C1 segment of cervical spinal cord (tissue), 14 donors: ENCODE measurements at regions not wholly inside any gene's neighbourhood (a gene's known extent, or its start where the extent isn't known, plus 50 kb on each side); places are given as distances from the start of the nearest gene placed in this dataset.
A peak's percentile ranks its signal among the peaks of the same experiment; 100 is the strongest.

Experiments used
- DNase-seq, 14 donors: peaks; one replicate each; lab custom pipeline; 2025; lab: John Stamatoyannopoulos, UW

DNA sequence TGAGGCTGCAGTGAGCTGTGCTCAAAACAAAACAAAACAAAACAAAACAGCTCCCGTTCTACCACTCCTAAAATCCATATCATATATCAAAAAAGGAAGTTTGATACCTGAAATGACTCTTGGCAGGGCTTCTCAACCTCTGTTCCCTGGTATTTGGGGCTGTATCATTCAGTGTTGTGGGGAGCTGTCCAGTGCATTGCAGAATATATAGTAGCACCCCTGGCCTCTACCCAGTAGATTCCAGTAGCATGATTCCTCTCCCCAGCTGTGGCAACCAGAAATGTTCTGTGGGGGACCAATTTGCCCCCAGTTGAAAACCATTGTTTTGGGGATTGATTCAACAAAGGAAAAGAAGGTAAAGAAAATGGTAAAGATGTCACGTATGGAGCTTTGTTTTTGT is 238.9 kb downstream of the PRL start:
- no peak for DNase-seq

GRCh38 chr6:22059126-22059525 is 237.7 kb downstream of the PRL start:
- DNase-seq: no peak

DNA sequence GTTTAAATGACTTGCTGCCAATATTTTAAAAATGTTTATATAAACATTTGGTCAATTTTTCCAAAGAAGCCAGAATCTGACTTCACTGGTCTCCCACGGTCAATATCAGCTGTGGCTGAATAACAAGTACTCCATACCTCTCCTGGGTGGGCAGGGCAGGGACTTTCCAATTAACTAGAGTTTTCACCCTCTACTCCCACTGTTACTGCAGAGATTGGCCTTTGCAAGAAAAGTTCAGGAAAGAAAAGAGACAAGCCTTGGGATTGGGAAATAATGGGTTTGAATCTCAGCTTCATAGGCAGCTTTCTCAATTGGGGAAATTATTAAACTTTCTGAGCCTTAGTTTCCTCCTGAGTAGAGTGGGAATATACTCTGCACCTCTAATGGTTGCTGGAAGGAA is 236.9 kb downstream of the PRL start:
- no peak for DNase-seq

- peak in 9 of 14 donors; percentile 8 to 46 (median 23) for DNase-seq
Observed at GRCh38 chr6:22062807-22063408, 233.9 kb downstream of the PRL start.

DNA sequence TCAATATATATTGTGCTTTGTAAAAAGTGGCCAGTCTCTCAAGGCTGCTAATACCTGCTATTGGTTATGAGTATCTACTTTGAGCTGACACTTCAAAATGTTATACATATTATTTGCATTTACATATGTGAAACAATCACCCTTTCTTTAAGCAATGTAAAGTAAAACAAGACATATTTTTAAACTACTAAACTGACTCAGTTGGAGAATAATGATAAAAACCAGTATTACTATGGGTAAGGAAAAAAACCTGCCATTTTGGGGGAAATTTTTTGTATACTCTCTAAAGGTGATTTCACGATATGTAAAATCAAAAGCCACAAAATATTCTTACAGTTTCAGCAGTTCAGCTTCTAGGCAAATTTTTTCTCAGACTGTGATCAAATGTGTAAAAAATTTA is 232.3 kb downstream of the PRL start:
- DNase-seq: no peak

- DNase-seq: no peak
Observed at GRCh38 chr6:22067122-22067521, 229.7 kb downstream of the PRL start.

- no peak for DNase-seq
Observed at GRCh38 chr6:22067671-22068070, 229.2 kb downstream of the PRL start.

GRCh38 chr6:22068561-22069305 is 228.1 kb downstream of the PRL start:
- DNase-seq: no peak

GRCh38 chr6:22069306-22069800 is 227.5 kb downstream of the PRL start:
- DNase-seq: no peak

GRCh38 chr6:22071270-22072041 is 225.4 kb downstream of the PRL start:
- DNase-seq: peak in 9 of 14 donors; percentile 1 to 36 (median 11)

- DNase-seq: no peak
Observed at GRCh38 chr6:22072949-22073348, 223.9 kb downstream of the PRL start.

- DNase-seq: no peak
Observed at GRCh38 chr6:22073516-22074198, 223.2 kb downstream of the PRL start.

DNA sequence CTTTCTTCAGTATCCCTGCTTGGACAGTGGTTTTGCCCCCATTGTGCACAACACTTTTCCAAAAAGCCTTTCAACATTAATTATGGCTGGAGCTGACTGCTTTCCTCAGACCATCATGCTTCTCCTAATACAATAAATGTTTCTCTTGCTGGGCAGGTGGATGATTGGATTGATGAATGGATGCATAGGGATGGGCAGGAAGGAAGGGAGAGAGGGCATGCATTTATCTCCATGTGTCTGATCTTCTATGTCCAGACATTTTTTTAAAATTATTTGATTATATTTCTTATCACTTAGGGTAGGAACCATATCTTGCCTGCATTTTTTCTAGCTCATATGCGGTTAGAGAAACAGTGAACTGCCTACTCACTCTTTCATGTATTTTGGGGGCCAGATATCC is 218.5 kb downstream of the PRL start:
- no peak for DNase-seq

DNA sequence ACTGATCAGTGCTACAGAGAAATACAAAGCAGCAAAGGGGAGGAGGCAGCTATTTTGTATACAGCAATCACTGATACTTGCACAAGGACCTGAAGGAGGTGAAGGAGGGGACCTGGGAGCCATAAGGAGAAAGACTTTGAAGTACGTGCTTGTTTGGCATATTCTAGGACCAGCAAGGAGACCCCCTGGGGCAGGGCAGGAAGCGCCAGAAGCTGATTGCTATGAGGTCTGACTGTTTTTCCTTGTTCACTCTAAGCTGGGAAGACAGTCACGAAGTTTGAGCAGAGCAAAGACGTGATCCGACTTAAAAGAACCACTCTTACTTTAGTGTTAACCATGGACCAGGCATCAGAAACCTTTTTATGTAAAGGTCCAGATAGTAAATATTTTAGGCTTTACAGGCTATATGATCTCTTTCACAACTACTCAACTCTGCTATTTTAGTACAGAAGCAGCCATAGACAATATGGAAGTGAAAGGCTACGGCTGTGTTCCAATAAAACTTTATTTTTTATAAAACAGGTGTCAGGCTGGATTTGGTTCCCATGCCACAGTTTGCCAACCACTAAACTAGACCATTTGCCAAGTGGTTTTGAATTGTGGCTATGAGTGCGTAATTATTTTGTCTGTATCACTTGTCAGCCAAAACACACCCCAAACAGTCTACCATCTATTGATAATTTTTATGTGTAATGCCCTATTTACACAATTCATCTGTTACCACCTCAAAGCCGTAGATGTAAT is 217.9 kb downstream of the PRL start:
- no peak for DNase-seq

DNA sequence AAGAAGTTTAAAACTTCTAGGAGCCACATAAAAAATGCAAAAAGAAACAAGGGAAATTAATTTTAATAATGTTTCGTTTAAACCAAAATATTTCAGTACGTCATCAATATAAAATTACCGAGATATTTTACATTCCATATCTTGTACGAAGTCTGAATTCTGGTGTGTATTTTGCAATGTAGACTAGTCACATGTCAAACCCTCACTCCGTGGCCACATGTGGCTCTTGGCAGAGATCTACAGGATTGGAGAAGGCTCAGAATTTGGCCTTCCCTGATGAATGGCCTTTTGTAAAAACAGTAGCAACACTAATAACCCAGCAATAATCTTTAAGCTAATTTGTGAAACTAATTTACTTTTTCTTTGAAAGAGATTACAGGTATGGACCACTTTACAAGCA is 217.1 kb downstream of the PRL start:
- DNase-seq: no peak

DNA sequence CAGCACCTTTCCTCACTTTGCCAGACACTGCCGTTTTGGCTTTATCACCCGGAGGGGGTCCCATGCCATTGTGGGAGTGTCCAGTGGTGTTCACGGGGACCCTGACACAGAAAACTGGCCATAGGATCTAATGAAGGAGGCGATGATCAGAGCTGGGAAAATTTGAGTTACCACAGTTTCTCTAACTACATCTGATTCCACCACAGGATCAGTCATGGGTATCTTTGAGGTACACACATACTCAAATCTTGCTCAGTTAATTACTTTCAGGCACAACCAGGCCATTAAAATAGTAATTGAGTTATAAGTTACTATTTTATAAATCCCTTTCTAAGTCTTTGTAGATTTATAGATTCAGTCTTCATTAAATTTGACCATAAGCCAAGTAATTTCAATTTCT is 215.1 kb downstream of the PRL start:
- DNase-seq: no peak

DNA sequence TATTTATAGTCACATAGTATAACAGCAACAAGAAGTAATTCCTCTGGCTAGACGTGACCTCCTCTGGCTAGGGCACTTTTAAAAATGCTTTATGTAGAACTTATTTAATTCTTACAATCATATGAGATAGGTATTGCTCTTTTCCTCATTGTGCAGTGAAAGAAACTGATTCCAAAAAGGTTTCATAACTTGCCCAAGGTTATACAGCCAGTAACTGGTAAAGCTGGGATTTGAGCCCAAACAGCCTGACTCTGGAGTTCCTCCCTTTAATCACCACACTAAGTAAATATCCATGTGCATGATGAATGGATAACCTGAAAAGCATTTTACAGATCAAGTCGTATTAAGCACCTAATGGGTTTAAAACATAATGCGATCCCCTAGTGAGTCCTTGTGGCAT is 214.6 kb downstream of the PRL start:
- DNase-seq: no peak

- DNase-seq: no peak
Observed at GRCh38 chr6:22083119-22083518, 213.7 kb downstream of the PRL start.

GRCh38 chr6:22087960-22088706 is 208.7 kb downstream of the PRL start:
- DNase-seq: no peak

DNA sequence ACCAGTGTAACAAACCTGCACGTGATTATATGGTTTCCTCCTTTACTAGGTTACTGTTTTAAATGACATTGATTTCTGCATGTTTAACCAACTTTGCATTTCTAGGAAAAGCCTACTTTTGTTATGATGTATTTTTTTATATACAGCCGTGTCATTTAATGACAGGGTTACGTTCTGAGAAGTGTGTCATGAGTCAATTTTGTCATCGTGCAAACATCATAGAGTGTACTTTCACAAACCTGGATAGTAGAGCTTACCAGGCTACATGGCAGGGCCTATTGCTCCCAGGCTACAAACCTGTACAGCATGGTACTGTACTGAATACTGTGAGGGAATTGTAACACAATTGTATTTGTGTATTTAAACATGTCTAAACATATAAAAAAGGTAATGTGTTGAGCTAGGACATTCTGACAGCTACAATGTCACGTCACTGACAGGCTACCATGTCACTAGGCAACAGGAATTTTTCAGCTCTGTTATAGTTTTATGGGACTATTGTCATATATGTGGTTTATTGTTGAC is 205.3 kb downstream of the PRL start:
- DNase-seq: no peak
